Psoas muscle (tissue), 7 donors: ENCODE measurements at regions not wholly inside any gene's neighbourhood (a gene's known extent, or its start where the extent isn't known, plus 50 kb on each side); places are given as distances from the start of the nearest gene placed in this dataset.

Experiments
- ATAC-seq, 4 donors: fragments of 200-7000 bp; cut with Tn5 transposase; one replicate each; pipeline ENCODE4 v1.9.1; 2020; ENCODE audit warnings: moderate library complexity in 3 of 4, mild to moderate bottlenecking in 2 of 4
- DNase-seq, 2 donors: peaks; one replicate each; pipeline ENCODE4 v3.0.0-alpha.2; 2020
- H3K27ac ChIP-seq: fragments of 200-600 bp; one replicate; pipeline ENCODE4 v1.8.0; 2022
- H3K27me3 ChIP-seq, 3 donors: fragments of 200-600 bp in 1 of 3; one replicate each; pipeline versions ENCODE4 v1.6.1 to v1.8.0; 2013 to 2022; ENCODE audit warnings: low read length in 2 of 3, mild to moderate bottlenecking in 2 of 3, moderate library complexity in 1 of 3; ENCODE audit not compliant: insufficient read depth in 3 of 3
- H3K36me3 ChIP-seq, 2 donors: fragments of 200-600 bp in 1 of 2; one replicate each; pipeline versions ENCODE4 v1.6.1 to v1.8.0; 2013 to 2022; ENCODE audit warnings: low read depth in 1 of 2, mild to moderate bottlenecking in 1 of 2, moderate library complexity in 1 of 2; ENCODE audit not compliant: insufficient read depth in 1 of 2
- H3K4me1 ChIP-seq: fragments of 200-600 bp; one replicate; pipeline ENCODE4 v1.8.0; 2022
- H3K4me3 ChIP-seq: fragments of 200-600 bp; one replicate; pipeline ENCODE4 v1.8.0; 2022; ENCODE audit warnings: mild to moderate bottlenecking
- H3K9me3 ChIP-seq: fragments of 200-600 bp; one replicate; pipeline ENCODE4 v1.8.0; 2022
- CTCF ChIP-seq: fragments of 200-600 bp; IDR thresholded peaks from one replicate; pipeline ENCODE4 v1.8.0; 2022; ENCODE audit warnings: antibody characterized with exemption
- WGBS, 3 donors: extraction: QIAGEN DNeasy Blood & Tissue Kit; methylation state at CpG; one replicate each; pipeline versions ENCODE4 v1.1.6 to v1.1.7; 2013; 5-methylcytosine and 5-hydroxymethylcytosine counted together
- intact Hi-C, 2 donors: fragments of 100-400 bp; cut with DNase I; formaldehyde crosslinking; loops; one replicate each; pipeline versions ENCODE4 v1.11.0 to v1.14.2; 2022
- donor health status: healthy with polysubstance abuse.
- donor health status: DM: no; HTN: no; CAD: no; lungs with moderate emphysema.
- donor health status: Bipolar disorder and iron deficiency.
- donor health status: healthy.
- donor health status: DM: yes; HTN: yes; CAD: no.
- donor health status: DM: no; HTN: no; CAD: no.
- donor health status: DM: yes; HTN: yes; CAD: no.

GRCh38 chr12:18171571-18171970, 81.6 kb upstream of the RERGL start:
- intact Hi-C loops: no loop called here
- Histone ChIP-seq H3K27me3 (peaks cover 0 to 2% (median 0%) of the 10 kb centered on the region in 3 donors), H3K4me3 (no peak overlapping the region), H3K4me1 (no peaks in the 10 kb centered on the region), H3K36me3 (no peaks in the 10 kb centered on the region), H3K27ac (no peak overlapping the region), H3K9me3 (no peaks in the 10 kb centered on the region)
- TF ChIP-seq CTCF: no peak
- WGBS, 3 donors: 66 to 76% (median 75%) methylated on average over 1 of the region's 1 CpG
- no peak for ATAC-seq
- no peak for DNase-seq

DNA sequence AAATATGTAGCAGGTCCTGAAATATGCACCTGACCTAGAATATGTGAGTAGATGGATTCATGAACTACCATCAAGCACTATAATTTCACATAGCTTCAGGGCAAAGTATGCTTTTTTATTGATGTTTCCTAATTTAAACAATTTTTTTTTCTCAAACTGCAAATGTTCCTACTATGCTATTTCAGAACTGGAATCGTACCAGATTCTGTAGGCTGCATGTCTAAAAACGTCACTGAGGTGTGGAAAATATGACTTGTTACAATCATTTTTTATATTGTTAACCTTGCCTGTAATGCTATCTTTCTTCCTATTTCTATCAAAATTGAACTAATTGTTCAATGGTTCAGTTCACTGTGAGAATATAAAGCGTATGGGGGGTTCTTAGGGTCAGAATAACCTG, 78.0 kb upstream of the RERGL start:
- no peaks in the 10 kb centered on the region for H3K9me3 ChIP-seq
- H3K27ac ChIP-seq: no peak overlapping the region
- intact Hi-C loops: no loop called here
- ATAC-seq (no peak), DNase-seq (no peak)
- no peak for TF ChIP-seq CTCF
- WGBS, 3 donors: 48 to 54% (median 50%) methylated on average over 3 of the region's 3 CpGs
- no peaks in the 10 kb centered on the region for H3K27me3 ChIP-seq
- no peaks in the 10 kb centered on the region for H3K4me1 ChIP-seq
- H3K36me3 ChIP-seq: no peaks in the 10 kb centered on the region
- H3K4me3 ChIP-seq: no peak overlapping the region

GRCh38 chr12:18165889-18166288, 75.9 kb upstream of the RERGL start:
- Histone ChIP-seq H3K4me3 (no peak overlapping the region), H3K36me3 (no peaks in the 10 kb centered on the region), H3K27me3 (no peaks in the 10 kb centered on the region), H3K27ac (no peak overlapping the region), H3K9me3 (no peaks in the 10 kb centered on the region), H3K4me1 (no peaks in the 10 kb centered on the region)
- ATAC-seq: no peak
- WGBS, 3 donors: 50 to 59% (median 51%) methylated on average over 2 of the region's 2 CpGs
- no peak for DNase-seq
- TF ChIP-seq CTCF: no peak
- intact Hi-C loops: no loop called here

- 7 to 16% (median 8%) methylated on average over 2 of the region's 2 CpGs for WGBS, 3 donors
- no peak overlapping the region for H3K27ac ChIP-seq
- no peaks in the 10 kb centered on the region for H3K27me3 ChIP-seq
- no peaks in the 10 kb centered on the region for H3K9me3 ChIP-seq
- H3K4me3 ChIP-seq: no peak overlapping the region
- DNase-seq (no peak), ATAC-seq (no peak)
- no peaks in the 10 kb centered on the region for H3K36me3 ChIP-seq
- TF ChIP-seq CTCF: no peak
- intact Hi-C loops: no loop called here
- no peaks in the 10 kb centered on the region for H3K4me1 ChIP-seq
Measured at GRCh38 chr12:18165422-18165871, 75.5 kb upstream of the RERGL start.

GRCh38 chr12:18160901-18161300, 70.9 kb upstream of the RERGL start:
- intact Hi-C loops: no loop called here
- peaks cover 0 to 2% (median 0%) of the 10 kb centered on the region in 3 donors for H3K27me3 ChIP-seq
- ATAC-seq (no peak), DNase-seq (no peak)
- no peaks in the 10 kb centered on the region for H3K36me3 ChIP-seq
- no peak overlapping the region for H3K4me3 ChIP-seq
- no peak for TF ChIP-seq CTCF
- H3K4me1 ChIP-seq: no peaks in the 10 kb centered on the region
- H3K27ac ChIP-seq: no peak overlapping the region
- peaks cover 8% of the 10 kb centered on the region for H3K9me3 ChIP-seq
- WGBS, 3 donors: 47 to 67% (median 60%) methylated on average over 1 of the region's 1 CpG
